ENCODE measurements at regions not wholly inside any gene's neighbourhood (a gene's known extent, or its start where the extent isn't known, plus 50 kb on each side); places are given as distances from the start of the nearest gene placed in this dataset.

DNA sequence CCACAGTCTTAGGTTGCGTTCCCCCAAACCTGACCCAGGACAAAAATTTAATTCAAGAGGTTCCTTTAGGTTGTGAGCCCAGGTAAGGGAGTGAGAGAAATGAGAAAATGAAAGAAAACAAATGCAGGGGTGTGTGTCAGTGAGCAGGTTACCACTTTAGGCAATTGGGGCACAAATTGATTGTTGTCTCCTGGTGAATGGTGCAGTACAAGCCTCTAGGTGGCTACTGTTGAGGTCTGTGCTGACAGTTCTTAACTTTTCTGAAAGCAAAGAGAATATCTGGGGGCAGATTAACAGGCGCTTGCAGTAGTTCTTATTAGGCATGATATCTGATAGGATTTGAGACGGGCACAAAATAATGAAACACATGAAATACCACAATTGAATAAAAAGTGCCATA lies 894.6 kb downstream of the FAM181B start:
- no peak for TF ChIP-seq POLR2AphosphoS5 (IDR thresholded peaks at IDR 0.05)
- TF ChIP-seq, protein P1, sequence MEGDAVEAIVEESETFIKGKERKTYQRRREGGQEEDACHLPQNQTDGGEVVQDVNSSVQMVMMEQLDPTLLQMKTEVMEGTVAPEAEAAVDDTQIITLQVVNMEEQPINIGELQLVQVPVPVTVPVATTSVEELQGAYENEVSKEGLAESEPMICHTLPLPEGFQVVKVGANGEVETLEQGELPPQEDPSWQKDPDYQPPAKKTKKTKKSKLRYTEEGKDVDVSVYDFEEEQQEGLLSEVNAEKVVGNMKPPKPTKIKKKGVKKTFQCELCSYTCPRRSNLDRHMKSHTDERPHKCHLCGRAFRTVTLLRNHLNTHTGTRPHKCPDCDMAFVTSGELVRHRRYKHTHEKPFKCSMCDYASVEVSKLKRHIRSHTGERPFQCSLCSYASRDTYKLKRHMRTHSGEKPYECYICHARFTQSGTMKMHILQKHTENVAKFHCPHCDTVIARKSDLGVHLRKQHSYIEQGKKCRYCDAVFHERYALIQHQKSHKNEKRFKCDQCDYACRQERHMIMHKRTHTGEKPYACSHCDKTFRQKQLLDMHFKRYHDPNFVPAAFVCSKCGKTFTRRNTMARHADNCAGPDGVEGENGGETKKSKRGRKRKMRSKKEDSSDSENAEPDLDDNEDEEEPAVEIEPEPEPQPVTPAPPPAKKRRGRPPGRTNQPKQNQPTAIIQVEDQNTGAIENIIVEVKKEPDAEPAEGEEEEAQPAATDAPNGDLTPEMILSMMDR (IDR thresholded peaks at IDR 0.05): no peak
- no peak for TF ChIP-seq EP300 (IDR thresholded peaks at IDR 0.05)
